HepG2 (cell line): ENCODE measurements at regions not wholly inside any gene's neighbourhood (a gene's known extent, or its start where the extent isn't known, plus 50 kb on each side); places are given as distances from the start of the nearest gene placed in this dataset.

ENCODE experiments used
- ATAC-seq: fragments of 200-7000 bp; cut with Tn5 transposase; 3 replicates; pipeline ENCODE4 v1.9.1; 2020; ENCODE audit warnings: mild to moderate bottlenecking, moderate library complexity
- BruUV-seq: library from RNA; stranded (reverse); fragments of 400-500 nt; replicated peaks from 2 replicates; lab custom pipeline; 2021; lab: Mats Ljungman, UMichigan
- CTCF ChIA-PET: fragments of 300-600 bp; formaldehyde crosslinking; extraction: SDS; loops from one replicate; lab custom pipeline; 2021; ENCODE audit warnings: low total read pairs, inconsistent platforms, low intra/inter-chr PET ratio; lab: Yijun Ruan, JAX
- POLR2A ChIA-PET: fragments of 350-600 bp; sonication (Branson Sonifier 250); formaldehyde crosslinking; loops from one replicate; lab custom pipeline; 2020; ENCODE audit warnings: antibody characterized with exemption, inconsistent platforms; lab: Yijun Ruan, JAX
- DNase-seq: peaks from one replicate; pipeline ENCODE4 v3.0.0-alpha.2; 2015; ENCODE audit warnings: low spot score
- FAIRE-seq: peaks from 3 replicates; lab custom pipeline; 2011; peaks lifted over from hg19 to GRCh38; lab: Jason Lieb, UNC
- H2AFZ ChIP-seq: one replicate; pipeline ENCODE4 v1.6.1; 2011; ENCODE audit warnings: low read length, inconsistent platforms
- H3K27ac ChIP-seq: fragments of 300-600 bp; 3 replicates; pipeline ENCODE4 v1.8.0; 2011; ENCODE audit warnings: mixed run types, mild to moderate bottlenecking, mixed read lengths, low read length, inconsistent platforms; ENCODE audit not compliant: insufficient read depth; ENCODE audit errors: extremely low read length
- H3K27me3 ChIP-seq, 2 experiments: fragments of 200-600 bp in 1 of 2; 2 replicates in 1 of 2; 3 replicates in 1 of 2; pipeline versions ENCODE4 v1.6.0 to v1.8.0; 2011; ENCODE audit warnings: low read length in 2 of 2, mild to moderate bottlenecking in 2 of 2, moderate library complexity in 2 of 2, inconsistent platforms in 1 of 2; ENCODE audit not compliant: insufficient read depth in 2 of 2, control insufficient read depth in 1 of 2
- H3K36me3 ChIP-seq, 2 experiments: fragments of 200-600 bp in 1 of 2; replicated peaks in 1 of 2; 2 replicates in 1 of 2; 3 replicates in 1 of 2; pipeline versions ENCODE4 v1.5.1 to v1.8.0; 2011; ENCODE audit warnings: low read length in 2 of 2, inconsistent platforms in 1 of 2; ENCODE audit not compliant: insufficient read depth in 2 of 2, control insufficient read depth in 1 of 2
- H3K4me1 ChIP-seq: 2 replicates; pipeline ENCODE4 v1.5.1; 2012; ENCODE audit warnings: low read length, inconsistent platforms; ENCODE audit not compliant: insufficient read depth
- H3K4me2 ChIP-seq: 2 replicates; pipeline ENCODE4 v1.6.0; 2011; ENCODE audit warnings: low read depth, low read length, inconsistent platforms
- H3K4me3 ChIP-seq, 3 experiments: fragments of 200-600 bp in 1 of 3; sonication (generic), shearing (Covaris generic) in 1 of 3; replicated peaks in 1 of 3; 2 replicates each; pipeline ENCODE4 v1.5.1; 2011 to 2016; ENCODE audit warnings: low read length in 3 of 3, inconsistent platforms in 2 of 3, low read depth in 2 of 3, mild to moderate bottlenecking in 2 of 3, control low read depth in 1 of 3, mixed read lengths in 1 of 3; ENCODE audit not compliant: insufficient read depth in 1 of 3
- H3K79me2 ChIP-seq: one replicate; pipeline ENCODE4 v1.6.1; 2011; ENCODE audit warnings: low read length, inconsistent platforms; ENCODE audit not compliant: insufficient read depth
- H3K9ac ChIP-seq: 2 replicates; pipeline ENCODE4 v1.6.0; 2011; ENCODE audit warnings: mild to moderate bottlenecking, low read depth, low read length, inconsistent platforms; ENCODE audit not compliant: insufficient read depth
- H3K9me3 ChIP-seq: 2 replicates; pipeline ENCODE4 v1.5.1; 2012; ENCODE audit warnings: mild to moderate bottlenecking, low read length
- H4K20me1 ChIP-seq: 2 replicates; pipeline ENCODE4 v1.6.0; 2011; ENCODE audit warnings: inconsistent platforms, mild to moderate bottlenecking, low read length, moderate library complexity; ENCODE audit not compliant: insufficient read depth
- FOXK2 ChIP-seq: fragments of 450-650 bp; IDR thresholded peaks from 2 replicates; pipeline ENCODE4 v1.6.1; 2016
- HOXA3 ChIP-seq: sonication (generic); formaldehyde crosslinking; IDR thresholded peaks from 2 replicates; pipeline ENCODE4 v1.5.0; 2020; ENCODE audit warnings: missing genetic modification reagents
- KDM4B ChIP-seq: sonication (generic); formaldehyde crosslinking; IDR thresholded peaks from 2 replicates; pipeline ENCODE4 v1.4.0; 2020; ENCODE audit warnings: missing genetic modification reagents
- KLF13 ChIP-seq: sonication (generic); formaldehyde crosslinking; IDR thresholded peaks from 2 replicates; pipeline ENCODE4 v1.4.0; 2020; ENCODE audit warnings: mild to moderate bottlenecking, missing genetic modification reagents
- MAFF ChIP-seq: IDR thresholded peaks from 2 replicates; pipeline ENCODE4 v1.6.1; 2011; ENCODE audit warnings: low read depth, low read length, improper control_type of control experiment
- MAFK ChIP-seq, 2 experiments: IDR thresholded peaks in 1 of 2; conservative IDR thresholded peaks in 1 of 2; 2 replicates each; pipeline ENCODE4 v1.6.1; 2011; ENCODE audit warnings: improper control_type of control experiment in 2 of 2, low read length in 2 of 2
- MED13 ChIP-seq: sonication (generic); formaldehyde crosslinking; IDR thresholded peaks from 2 replicates; pipeline ENCODE4 v1.5.0; 2020; ENCODE audit warnings: missing genetic modification reagents
- MIXL1 ChIP-seq: IDR thresholded peaks from 2 replicates; pipeline ENCODE4 v1.6.1; 2016
- REPIN1 ChIP-seq: sonication (generic); formaldehyde crosslinking; IDR thresholded peaks from 2 replicates; pipeline ENCODE4 v1.8.0; 2022; ENCODE audit warnings: missing genetic modification reagents, low read depth, mild to moderate bottlenecking, borderline replicate concordance
- SMARCE1 ChIP-seq: fragments of 450-650 bp; IDR thresholded peaks from 2 replicates; pipeline ENCODE4 v1.6.1; 2017; ENCODE audit warnings: borderline replicate concordance
- SP140L ChIP-seq: sonication (generic); formaldehyde crosslinking; IDR thresholded peaks from 2 replicates; pipeline ENCODE4 v1.4.0; 2020; ENCODE audit warnings: missing genetic modification reagents, borderline replicate concordance
- SP2 ChIP-seq: sonication (generic); formaldehyde crosslinking; IDR thresholded peaks from 2 replicates; pipeline ENCODE4 v1.5.1; 2020; ENCODE audit warnings: mild to moderate bottlenecking, missing genetic modification reagents
- ZMAT3 ChIP-seq: sonication (generic); formaldehyde crosslinking; conservative IDR thresholded peaks from 2 replicates; pipeline ENCODE4 v1.7.0; 2021; ENCODE audit warnings: missing genetic modification reagents
- ZMAT5 ChIP-seq: sonication (generic); formaldehyde crosslinking; IDR thresholded peaks from 2 replicates; pipeline ENCODE4 v1.5.0; 2020; ENCODE audit warnings: mild to moderate bottlenecking, low read depth, missing genetic modification reagents, borderline replicate concordance
- ZNF235 ChIP-seq: sonication (generic); formaldehyde crosslinking; IDR thresholded peaks from 2 replicates; pipeline ENCODE4 v1.8.1; 2023; ENCODE audit warnings: mild to moderate bottlenecking, missing genetic modification reagents, borderline replicate concordance
- ZNF335 ChIP-seq: sonication (generic); formaldehyde crosslinking; IDR thresholded peaks from 2 replicates; pipeline ENCODE4 v1.4.0; 2020; ENCODE audit warnings: missing genetic modification reagents
- ZNF383 ChIP-seq: sonication (generic); formaldehyde crosslinking; IDR thresholded peaks from 2 replicates; pipeline ENCODE4 v1.4.0; 2020; ENCODE audit warnings: missing genetic modification reagents, mild to moderate bottlenecking, borderline replicate concordance
- ZNF598 ChIP-seq: sonication (generic); formaldehyde crosslinking; IDR thresholded peaks from 2 replicates; pipeline ENCODE4 v1.5.1; 2020; ENCODE audit warnings: mild to moderate bottlenecking, missing genetic modification reagents, borderline replicate concordance
- ZNF766 ChIP-seq: sonication (generic); formaldehyde crosslinking; IDR thresholded peaks from 2 replicates; pipeline ENCODE4 v1.5.0; 2020; ENCODE audit warnings: missing genetic modification reagents, borderline replicate concordance
- WGBS: methylation state at CpG from one replicate; pipeline ENCODE4 v1.1.6; 2017; ENCODE audit warnings: low lambda C conversion rate; 5-methylcytosine and 5-hydroxymethylcytosine counted together
- in situ Hi-C: cut with HindIII; loops from 2 replicates; pipeline ENCODE4 v1.10.0; 2017; ENCODE audit warnings: low pct_unique_long_range_greater_than_20kb; ENCODE audit not compliant: extremely low pct_ligation_motif_present
- intact Hi-C: fragments of 100-400 bp; cut with micrococcal nuclease; formaldehyde crosslinking; loops from one replicate; pipeline ENCODE4 v1.10.0; 2022; ENCODE audit not compliant: unreplicated experiment

GRCh38 chr16:35911899-35912298 is 2452.5 kb downstream of the TP53TG3F start:
- H3K27me3 ChIP-seq, result no peaks in the 10 kb centered on the region

GRCh38 chr16:35931722-35932121 is 2472.3 kb downstream of the TP53TG3F start:
- BruUV-seq, result no TSS peak
- in situ Hi-C loops, result loop anchor here (25.0 kb wide), 1 partner anchor 106 kb away; no protein-coding TSS in a partner anchor

More at GRCh38 chr16:35911899-35912298, 2452.5 kb downstream of the TP53TG3F start:
- intact Hi-C loops, result no loop called here
- H3K79me2 ChIP-seq, result no peaks in the 10 kb centered on the region
- H2AFZ ChIP-seq, result no peak overlapping the region
- H3K27ac ChIP-seq, result no peak overlapping the region
- in situ Hi-C loops, result no loop called here
- ATAC-seq (no peak), DNase-seq (no peak), FAIRE-seq (no peak)
- H3K9ac ChIP-seq, result no peak overlapping the region
- H3K4me3 ChIP-seq, result no peak overlapping the region
- no peaks in the 10 kb centered on the region for H3K4me1 ChIP-seq
- ChIA-PET CTCF (no interaction called here), POLR2A (no interaction called here)
- no peak overlapping the region for H3K4me2 ChIP-seq
- TF ChIP-seq SMARCE1 (no peak), SP2 (CRISPR knock-in tag) (no peak), ZNF335 (CRISPR knock-in tag) (no peak), FOXK2 (no peak), HOXA3 (CRISPR knock-in tag) (no peak), REPIN1 (no peak), SP140L (CRISPR knock-in tag) (no peak), ZMAT5 (CRISPR knock-in tag) (no peak), ZNF766 (CRISPR knock-in tag) (no peak), MED13 (CRISPR knock-in tag) (no peak), KLF13 (CRISPR knock-in tag) (no peak), ZNF598 (no peak), MIXL1 (CRISPR knock-in tag) (no peak), ZMAT3 (CRISPR knock-in tag) (no peak), ZNF383 (CRISPR knock-in tag) (no peak)
- H3K36me3 ChIP-seq, result no peaks in the 10 kb centered on the region
- no peaks in the 10 kb centered on the region for H4K20me1 ChIP-seq
- peaks cover 100% of the 10 kb centered on the region for H3K9me3 ChIP-seq
- 34% methylated on average over 6 of the region's 8 CpGs for WGBS
- no TSS peak for BruUV-seq

More at GRCh38 chr16:35931722-35932121, 2472.3 kb downstream of the TP53TG3F start:
- no peak for DNase-seq
- ATAC-seq, result no peak
- WGBS, result 1% methylated on average over 3 of the region's 3 CpGs
- FAIRE-seq, result no peak
- H2AFZ ChIP-seq, result no peak overlapping the region
- no peak overlapping the region for H3K9ac ChIP-seq
- CTCF ChIA-PET, result no interaction called here
- no peaks in the 10 kb centered on the region for H3K4me1 ChIP-seq
- peaks cover 100% of the 10 kb centered on the region for H3K9me3 ChIP-seq
- H3K36me3 ChIP-seq, result no peaks in the 10 kb centered on the region
- no peak overlapping the region for H3K27ac ChIP-seq
- H4K20me1 ChIP-seq, result no peaks in the 10 kb centered on the region
- POLR2A ChIA-PET, result no interaction called here
- H3K4me3 ChIP-seq, result no peak overlapping the region
- H3K27me3 ChIP-seq, result no peaks in the 10 kb centered on the region; a peak in 1 of 5 replicates
- no peaks in the 10 kb centered on the region for H3K79me2 ChIP-seq
- H3K4me2 ChIP-seq, result no peak overlapping the region
- TF ChIP-seq ZNF235 (CRISPR knock-in tag) (no peak), KDM4B (CRISPR knock-in tag) (no peak), MAFK (conservative IDR thresholded peaks at IDR 0.05 in 1 of 2, IDR thresholded peaks at IDR 0.05 in 1 of 2; ENCODE audit: low read length in 2 of 2) (peak; percentile 61 to 72), MAFF (peak; percentile 62; the same call in 1 of the 2 replicates)
- intact Hi-C loops, result no loop called here
